H1 (cell line): ENCODE measurements at regions not wholly inside any gene's neighbourhood (a gene's known extent, or its start where the extent isn't known, plus 50 kb on each side); places are given as distances from the start of the nearest gene placed in this dataset.

Experiments
- ATF3 ChIP-seq: IDR thresholded peaks from 2 replicates; pipeline ENCODE4 v1.6.1; 2011; ENCODE audit warnings: low read depth, mild to moderate bottlenecking, low read length; ENCODE audit not compliant: insufficient read depth
- BRCA1 ChIP-seq: IDR thresholded peaks from 2 replicates; pipeline ENCODE4 v1.6.1; 2012; ENCODE audit warnings: low read depth, low read length, improper control_type of control experiment
- CEBPB ChIP-seq: IDR thresholded peaks from 2 replicates; pipeline ENCODE4 v1.6.1; 2012; ENCODE audit warnings: low read depth, low read length
- CHD2 ChIP-seq: IDR thresholded peaks from 2 replicates; pipeline ENCODE4 v1.6.1; 2012; ENCODE audit warnings: low read length, improper control_type of control experiment
- CREB1 ChIP-seq: IDR thresholded peaks from 2 replicates; pipeline ENCODE4 v1.6.1; 2012; ENCODE audit warnings: inconsistent platforms
- CTCF ChIP-seq, 3 experiments: IDR thresholded peaks; 1 replicate in 2 of 3; 2 replicates in 1 of 3; pipeline versions ENCODE4 v1.5.1 to v1.6.1; 2011; ENCODE audit warnings: low read length in 3 of 3, mild to moderate bottlenecking in 3 of 3, inconsistent platforms in 2 of 3, low read depth in 1 of 3, moderate library complexity in 1 of 3; ENCODE audit not compliant: insufficient read depth in 1 of 3; ENCODE audit errors: control extremely low read depth in 1 of 3
- MAX ChIP-seq: IDR thresholded peaks from 2 replicates; pipeline ENCODE4 v1.6.1; 2012; ENCODE audit warnings: inconsistent platforms
- SIRT6 ChIP-seq: IDR thresholded peaks from one replicate; pipeline ENCODE4 v1.7.1; 2012; ENCODE audit warnings: low read length, inconsistent platforms
- SP4 ChIP-seq: IDR thresholded peaks from 2 replicates; pipeline ENCODE4 v1.6.1; 2012; ENCODE audit warnings: low read length, inconsistent platforms
- TAF1 ChIP-seq: IDR thresholded peaks from 2 replicates; pipeline ENCODE4 v1.6.1; 2011; ENCODE audit warnings: mild to moderate bottlenecking, low read depth, low read length

- TF ChIP-seq SIRT6 (no peak), CHD2 (no peak), CEBPB (no peak), SP4 (no peak), MAX (no peak), CTCF (IDR thresholded peaks at IDR 0.05; ENCODE audit: control extremely low read depth in 1 of 3, insufficient read depth in 1 of 3, low read depth in 1 of 3, low read length in 3 of 3) (no peak), ATF3 (no peak), BRCA1 (no peak), TAF1 (no peak), CREB1 (no peak)
Measured at GRCh38 chr7:13610372-13610771, 379.1 kb downstream of the ETV1 start.
